BE2C (cell line): ENCODE measurements at regions not wholly inside any gene's neighbourhood (a gene's known extent, or its start where the extent isn't known, plus 50 kb on each side); places are given as distances from the start of the nearest gene placed in this dataset.
"Not testable (repeated sequence)": the region's sequence is repeated elsewhere in the genome, so short reads cannot be mapped to it uniquely, and the experiment has no call there.

ENCODE experiments used
- DNase-seq: peaks from one replicate; pipeline ENCODE4 v3.0.0-alpha.2; 2020
- H3K27me3 ChIP-seq: fragments of 250-450 bp; sonication (Bioruptor Pico); 2 replicates; pipeline ENCODE4 v1.5.1; 2020; ENCODE audit warnings: mild to moderate bottlenecking
- H3K36me3 ChIP-seq: fragments of 250-450 bp; sonication (Bioruptor Pico); 2 replicates; pipeline ENCODE4 v1.5.1; 2020; ENCODE audit warnings: mild to moderate bottlenecking
- H3K4me1 ChIP-seq: fragments of 250-450 bp; sonication (Bioruptor Pico); 2 replicates; pipeline ENCODE4 v1.5.1; 2020
- H3K4me3 ChIP-seq: 2 replicates; pipeline ENCODE4 v1.5.1; 2011; ENCODE audit warnings: low read depth, low read length
- H3K9me3 ChIP-seq: fragments of 250-450 bp; sonication (Bioruptor Pico); 2 replicates; pipeline ENCODE4 v1.5.1; 2020
- TF ChIP-seq, protein P1 (sequence below): IDR thresholded peaks from 2 replicates; pipeline ENCODE4 v1.5.1; 2012; ENCODE audit warnings: mild to moderate bottlenecking, low read depth, low read length

GRCh38 chr16:48024042-48024441, 131.8 kb downstream of the ABCC12 start:
- TF ChIP-seq, protein P1, sequence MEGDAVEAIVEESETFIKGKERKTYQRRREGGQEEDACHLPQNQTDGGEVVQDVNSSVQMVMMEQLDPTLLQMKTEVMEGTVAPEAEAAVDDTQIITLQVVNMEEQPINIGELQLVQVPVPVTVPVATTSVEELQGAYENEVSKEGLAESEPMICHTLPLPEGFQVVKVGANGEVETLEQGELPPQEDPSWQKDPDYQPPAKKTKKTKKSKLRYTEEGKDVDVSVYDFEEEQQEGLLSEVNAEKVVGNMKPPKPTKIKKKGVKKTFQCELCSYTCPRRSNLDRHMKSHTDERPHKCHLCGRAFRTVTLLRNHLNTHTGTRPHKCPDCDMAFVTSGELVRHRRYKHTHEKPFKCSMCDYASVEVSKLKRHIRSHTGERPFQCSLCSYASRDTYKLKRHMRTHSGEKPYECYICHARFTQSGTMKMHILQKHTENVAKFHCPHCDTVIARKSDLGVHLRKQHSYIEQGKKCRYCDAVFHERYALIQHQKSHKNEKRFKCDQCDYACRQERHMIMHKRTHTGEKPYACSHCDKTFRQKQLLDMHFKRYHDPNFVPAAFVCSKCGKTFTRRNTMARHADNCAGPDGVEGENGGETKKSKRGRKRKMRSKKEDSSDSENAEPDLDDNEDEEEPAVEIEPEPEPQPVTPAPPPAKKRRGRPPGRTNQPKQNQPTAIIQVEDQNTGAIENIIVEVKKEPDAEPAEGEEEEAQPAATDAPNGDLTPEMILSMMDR, result no peak
- H3K4me3 ChIP-seq, result no peak overlapping the region
- no peak for DNase-seq
- H3K27me3 ChIP-seq, result no peaks in the 10 kb centered on the region
- no peaks in the 10 kb centered on the region for H3K4me1 ChIP-seq
- no peaks in the 10 kb centered on the region for H3K36me3 ChIP-seq
- no peaks in the 10 kb centered on the region for H3K9me3 ChIP-seq

GRCh38 chr16:48022496-48022895, 133.3 kb downstream of the ABCC12 start:
- no peak for DNase-seq
- no peaks in the 10 kb centered on the region for H3K9me3 ChIP-seq
- no peaks in the 10 kb centered on the region for H3K36me3 ChIP-seq
- no peak overlapping the region for H3K4me3 ChIP-seq
- H3K27me3 ChIP-seq, result no peaks in the 10 kb centered on the region
- TF ChIP-seq, protein P1, result no peak
- H3K4me1 ChIP-seq, result no peaks in the 10 kb centered on the region

- not testable (repeated sequence) for DNase-seq, H3K36me3 ChIP-seq, H3K9me3 ChIP-seq, H3K4me1 ChIP-seq, H3K27me3 ChIP-seq, H3K4me3 ChIP-seq
These were observed 135.2 kb downstream of the ABCC12 start for GRCh38 chr16:48020617-48021016.

GRCh38 chr16:48014349-48015135, 141.3 kb downstream of the ABCC12 start:
- H3K27me3 ChIP-seq, result no peaks in the 10 kb centered on the region
- no peak for DNase-seq
- no peaks in the 10 kb centered on the region for H3K9me3 ChIP-seq
- TF ChIP-seq, protein P1, result no peak
- H3K36me3 ChIP-seq, result no peaks in the 10 kb centered on the region
- H3K4me1 ChIP-seq, result no peaks in the 10 kb centered on the region
- no peak overlapping the region for H3K4me3 ChIP-seq

GRCh38 chr16:48013491-48013901, 142.3 kb downstream of the ABCC12 start:
- H3K4me1 ChIP-seq, result no peaks in the 10 kb centered on the region
- no peaks in the 10 kb centered on the region for H3K27me3 ChIP-seq
- H3K36me3 ChIP-seq, result no peaks in the 10 kb centered on the region
- TF ChIP-seq, protein P1, result no peak
- H3K9me3 ChIP-seq, result no peaks in the 10 kb centered on the region
- no peak overlapping the region for H3K4me3 ChIP-seq
- no peak for DNase-seq

- TF ChIP-seq, protein P1, result no peak
- no peaks in the 10 kb centered on the region for H3K27me3 ChIP-seq
- no peak for DNase-seq
- no peak overlapping the region for H3K4me3 ChIP-seq
- H3K9me3 ChIP-seq, result no peaks in the 10 kb centered on the region
- H3K36me3 ChIP-seq, result no peaks in the 10 kb centered on the region
- H3K4me1 ChIP-seq, result no peaks in the 10 kb centered on the region
These were observed 143.7 kb downstream of the ABCC12 start for GRCh38 chr16:48011878-48012658.
